ENCODE measurements at regions not wholly inside any gene's neighbourhood (a gene's known extent, or its start where the extent isn't known, plus 50 kb on each side); places are given as distances from the start of the nearest gene placed in this dataset.

DNA sequence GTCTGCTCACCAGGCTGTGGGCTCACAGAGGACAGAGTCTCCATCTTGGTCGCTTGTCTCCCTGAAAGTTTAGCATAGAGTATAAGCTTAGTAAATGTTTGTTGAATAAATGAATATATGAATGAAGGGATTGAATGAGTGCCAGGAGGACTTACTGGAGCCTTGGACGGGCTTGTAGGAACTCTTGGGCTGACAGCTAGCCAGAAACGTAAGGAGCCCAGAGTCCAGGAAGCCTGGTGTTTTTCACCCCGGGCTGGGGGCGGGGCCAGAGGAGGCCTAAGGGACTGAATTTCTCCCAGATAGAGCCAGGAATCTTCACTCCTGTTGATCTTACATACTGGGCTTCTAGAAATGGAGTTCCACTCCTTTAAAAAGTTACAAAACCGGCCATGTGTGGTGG is 68.5 kb upstream of the SRSF6 start:
- TF ChIP-seq, protein P1, sequence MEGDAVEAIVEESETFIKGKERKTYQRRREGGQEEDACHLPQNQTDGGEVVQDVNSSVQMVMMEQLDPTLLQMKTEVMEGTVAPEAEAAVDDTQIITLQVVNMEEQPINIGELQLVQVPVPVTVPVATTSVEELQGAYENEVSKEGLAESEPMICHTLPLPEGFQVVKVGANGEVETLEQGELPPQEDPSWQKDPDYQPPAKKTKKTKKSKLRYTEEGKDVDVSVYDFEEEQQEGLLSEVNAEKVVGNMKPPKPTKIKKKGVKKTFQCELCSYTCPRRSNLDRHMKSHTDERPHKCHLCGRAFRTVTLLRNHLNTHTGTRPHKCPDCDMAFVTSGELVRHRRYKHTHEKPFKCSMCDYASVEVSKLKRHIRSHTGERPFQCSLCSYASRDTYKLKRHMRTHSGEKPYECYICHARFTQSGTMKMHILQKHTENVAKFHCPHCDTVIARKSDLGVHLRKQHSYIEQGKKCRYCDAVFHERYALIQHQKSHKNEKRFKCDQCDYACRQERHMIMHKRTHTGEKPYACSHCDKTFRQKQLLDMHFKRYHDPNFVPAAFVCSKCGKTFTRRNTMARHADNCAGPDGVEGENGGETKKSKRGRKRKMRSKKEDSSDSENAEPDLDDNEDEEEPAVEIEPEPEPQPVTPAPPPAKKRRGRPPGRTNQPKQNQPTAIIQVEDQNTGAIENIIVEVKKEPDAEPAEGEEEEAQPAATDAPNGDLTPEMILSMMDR (IDR thresholded peaks at IDR 0.05; ENCODE audit: low read depth, low read length, missing control alignments) = no peak
- in situ Hi-C loops (cut with HindIII; ENCODE audit: low sequenced_read_pairs) = no loop called here
- no peak for DNase-seq (ENCODE audit: low read depth)
- H3K4me3 ChIP-seq (ENCODE audit: low read depth, low read length) = no peak overlapping the region

- no peak overlapping the region for H3K4me3 ChIP-seq (ENCODE audit: low read depth, low read length)
- no peak for DNase-seq (ENCODE audit: low read depth)
- TF ChIP-seq, protein P1 (IDR thresholded peaks at IDR 0.05; ENCODE audit: low read depth, low read length, missing control alignments) = no peak
- in situ Hi-C loops (cut with HindIII; ENCODE audit: low sequenced_read_pairs) = no loop called here
Measured at GRCh38 chr20:43388268-43389002, 69.3 kb upstream of the SRSF6 start.

GRCh38 chr20:43387737-43388136 is 70.0 kb upstream of the SRSF6 start:
- in situ Hi-C loops (cut with HindIII; ENCODE audit: low sequenced_read_pairs) = no loop called here
- TF ChIP-seq, protein P1 (IDR thresholded peaks at IDR 0.05; ENCODE audit: low read depth, low read length, missing control alignments) = no peak
- no peak overlapping the region for H3K4me3 ChIP-seq (ENCODE audit: low read depth, low read length)
- DNase-seq (ENCODE audit: low read depth) = no peak

DNA sequence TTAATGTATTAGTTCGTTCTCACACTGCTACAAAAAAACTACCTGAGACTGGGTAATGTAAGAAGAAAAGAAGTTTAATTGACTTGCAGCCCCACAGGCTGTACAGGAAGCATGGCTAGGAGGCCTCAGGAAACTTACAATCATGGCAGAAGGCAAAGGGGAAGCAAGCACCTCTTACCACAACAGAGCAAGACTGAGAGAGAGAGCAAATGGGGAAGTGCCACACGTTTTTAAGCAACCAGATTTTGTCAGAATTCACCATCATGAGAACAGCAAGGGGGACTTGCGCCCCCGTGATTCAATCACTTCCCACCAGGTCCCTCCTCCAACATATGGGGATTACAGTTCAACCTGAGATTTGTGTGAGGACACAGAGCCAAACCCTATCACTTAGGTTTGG is 70.8 kb upstream of the SRSF6 start:
- in situ Hi-C loops (cut with HindIII; ENCODE audit: low sequenced_read_pairs) = no loop called here
- TF ChIP-seq, protein P1 (IDR thresholded peaks at IDR 0.05; ENCODE audit: low read depth, low read length, missing control alignments) = no peak
- no peak for DNase-seq (ENCODE audit: low read depth)
- no peak overlapping the region for H3K4me3 ChIP-seq (ENCODE audit: low read depth, low read length)

DNA sequence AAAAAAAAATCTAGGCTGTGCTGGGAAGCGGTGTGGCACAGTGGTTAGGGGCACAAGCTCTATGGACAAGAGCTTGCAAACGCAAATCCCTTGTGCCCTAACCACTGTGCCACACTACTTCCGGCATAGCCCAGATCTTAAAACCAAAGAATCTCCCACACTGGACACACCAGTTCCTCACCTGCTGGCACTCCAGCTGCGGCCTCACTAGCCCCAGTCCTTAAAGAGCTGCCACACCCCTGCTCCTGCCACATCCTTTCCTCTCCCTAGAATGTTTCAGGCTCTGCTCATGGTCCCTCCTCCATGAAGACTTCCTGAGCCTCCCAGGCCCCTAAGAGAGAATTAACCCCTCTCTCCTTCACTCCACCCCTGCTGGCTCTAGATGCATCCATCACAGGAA is 71.8 kb upstream of the SRSF6 start:
- no peak for DNase-seq (ENCODE audit: low read depth)
- TF ChIP-seq, protein P1 (IDR thresholded peaks at IDR 0.05; ENCODE audit: low read depth, low read length, missing control alignments) = no peak
- no peak overlapping the region for H3K4me3 ChIP-seq (ENCODE audit: low read depth, low read length)
- in situ Hi-C loops (cut with HindIII; ENCODE audit: low sequenced_read_pairs) = no loop called here

DNA sequence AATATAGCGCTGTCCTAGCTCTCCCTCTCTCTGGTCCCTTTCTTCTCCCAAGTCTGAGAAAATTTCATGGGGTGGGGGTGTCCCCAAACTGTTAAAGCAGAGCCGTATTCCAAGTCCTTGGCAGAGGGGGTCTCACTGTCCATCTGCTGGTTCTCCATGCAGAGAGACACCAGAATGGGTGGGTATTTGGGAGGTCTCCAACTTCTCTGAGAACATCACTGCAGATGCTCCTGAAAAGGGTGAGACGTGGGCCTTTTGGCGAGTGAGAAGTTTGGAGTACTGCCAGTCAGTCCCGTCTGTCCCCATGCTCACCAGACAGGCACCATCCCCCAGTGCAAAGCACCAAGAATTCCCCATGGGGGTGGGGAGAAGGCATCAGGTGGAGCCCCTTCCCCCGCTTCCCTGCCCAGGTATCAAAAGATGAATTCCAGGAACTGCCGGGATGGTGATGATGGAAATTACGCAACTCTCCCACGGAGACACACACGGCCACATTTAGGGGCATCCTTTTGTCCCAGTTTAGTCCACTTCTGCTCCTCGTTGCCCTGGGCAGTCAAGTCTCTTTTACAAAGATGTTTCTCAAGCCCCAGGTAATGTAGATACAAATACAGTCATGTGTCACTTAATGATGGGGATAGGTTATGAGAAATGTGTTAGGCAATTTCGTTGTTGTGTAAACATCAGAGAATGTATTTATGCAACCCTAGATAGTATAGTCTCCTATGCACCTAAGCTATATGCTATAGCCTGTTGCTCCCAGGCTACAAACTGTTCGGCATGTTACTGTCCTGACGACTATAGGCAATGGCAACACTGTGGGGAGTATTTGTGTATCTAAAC is 73.4 kb upstream of the SRSF6 start:
- in situ Hi-C loops (cut with HindIII; ENCODE audit: low sequenced_read_pairs) = no loop called here
- TF ChIP-seq, protein P1 (IDR thresholded peaks at IDR 0.05; ENCODE audit: low read depth, low read length, missing control alignments) = no peak
- DNase-seq (ENCODE audit: low read depth) = no peak
- no peak overlapping the region for H3K4me3 ChIP-seq (ENCODE audit: low read depth, low read length)

All from astrocyte of the cerebellum (primary cell).